Osteoblast (primary cell): ENCODE measurements at regions not wholly inside any gene's neighbourhood (a gene's known extent, or its start where the extent isn't known, plus 50 kb on each side); places are given as distances from the start of the nearest gene placed in this dataset.

Experiments
- DNase-seq: peaks from one replicate; pipeline ENCODE4 v3.0.0; 2011; ENCODE audit warnings: low spot score, mixed read lengths; ENCODE audit not compliant: insufficient read length; ENCODE audit errors: missing footprints
- H2AFZ ChIP-seq: 2 replicates; pipeline ENCODE4 v1.6.0; 2011; ENCODE audit warnings: mild to moderate bottlenecking, low read length
- H3K27ac ChIP-seq: 2 replicates; pipeline ENCODE4 v1.5.1; 2011; ENCODE audit warnings: mild to moderate bottlenecking, low read depth, low read length, moderate library complexity
- H3K27me3 ChIP-seq: 2 replicates; pipeline ENCODE4 v1.6.0; 2012; ENCODE audit warnings: mild to moderate bottlenecking, control low read depth, inconsistent platforms, low read length, moderate library complexity; ENCODE audit not compliant: insufficient read depth
- H3K36me3 ChIP-seq: 2 replicates; pipeline ENCODE4 v1.5.1; 2011; ENCODE audit warnings: mild to moderate bottlenecking, low read length, control low read depth, moderate library complexity; ENCODE audit not compliant: insufficient read depth
- H3K4me1 ChIP-seq: 2 replicates; pipeline ENCODE4 v1.5.1; 2011; ENCODE audit warnings: mild to moderate bottlenecking, low read length, control low read depth, moderate library complexity; ENCODE audit not compliant: insufficient read depth
- H3K4me2 ChIP-seq: 2 replicates; pipeline ENCODE4 v1.6.0; 2011; ENCODE audit warnings: mild to moderate bottlenecking, low read length; ENCODE audit not compliant: insufficient read depth
- H3K4me3 ChIP-seq: fragments of 200-600 bp; sonication (generic); 3 replicates; pipeline ENCODE4 v1.5.1; 2012; ENCODE audit warnings: mild to moderate bottlenecking, low read length, inconsistent platforms; ENCODE audit not compliant: insufficient read depth
- H3K79me2 ChIP-seq: 2 replicates; pipeline ENCODE4 v1.6.0; 2012; ENCODE audit warnings: mild to moderate bottlenecking, low read length, control low read depth, inconsistent platforms; ENCODE audit not compliant: insufficient read depth
- H3K9me3 ChIP-seq: 2 replicates; pipeline ENCODE4 v1.5.1; 2011; ENCODE audit warnings: low read depth, low read length, control low read depth
- H4K20me1 ChIP-seq: 2 replicates; pipeline ENCODE4 v1.6.0; 2012; ENCODE audit warnings: mild to moderate bottlenecking, low read length, control low read depth; ENCODE audit not compliant: insufficient read depth
- CTCF ChIP-seq: IDR thresholded peaks from 2 replicates; pipeline ENCODE4 v1.5.1; 2011; ENCODE audit warnings: mild to moderate bottlenecking, low read depth, low read length, moderate library complexity; ENCODE audit errors: extremely low read depth

DNA sequence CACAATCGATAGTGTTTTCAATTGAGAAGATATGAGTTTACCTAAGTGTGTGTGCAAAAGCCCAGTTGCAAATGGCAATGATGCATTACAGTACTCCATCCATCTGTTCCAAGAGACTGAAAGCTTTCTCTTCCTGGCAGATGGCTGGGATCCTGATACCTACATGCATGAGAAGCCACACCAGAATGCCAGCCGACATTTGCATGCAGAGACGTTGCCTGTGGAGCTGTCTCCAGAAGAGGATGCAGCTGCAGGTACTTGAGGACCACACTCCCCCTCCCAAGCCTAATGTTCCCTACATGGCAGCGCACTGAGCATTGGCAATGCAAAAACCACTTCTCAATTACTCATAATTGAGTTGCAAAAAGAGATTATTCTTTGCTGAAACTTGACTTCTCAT is 332.1 kb downstream of the WDR11 start:
- DNase-seq: no peak
- H3K9me3 ChIP-seq: no peaks in the 10 kb centered on the region
- no peaks in the 10 kb centered on the region for H4K20me1 ChIP-seq
- no peak overlapping the region for H2AFZ ChIP-seq
- no peak overlapping the region for H3K4me2 ChIP-seq
- TF ChIP-seq CTCF: no peak
- H3K27ac ChIP-seq: no peak overlapping the region
- H3K27me3 ChIP-seq: no peaks in the 10 kb centered on the region
- H3K4me3 ChIP-seq: no peak overlapping the region
- no peaks in the 10 kb centered on the region for H3K36me3 ChIP-seq
- H3K4me1 ChIP-seq: no peaks in the 10 kb centered on the region
- H3K79me2 ChIP-seq: no peaks in the 10 kb centered on the region

GRCh38 chr10:121183707-121184106 is 332.5 kb downstream of the WDR11 start:
- no peak overlapping the region for H2AFZ ChIP-seq
- H4K20me1 ChIP-seq: no peaks in the 10 kb centered on the region
- no peaks in the 10 kb centered on the region for H3K27me3 ChIP-seq
- no peak overlapping the region for H3K27ac ChIP-seq
- no peak for DNase-seq
- H3K4me1 ChIP-seq: no peaks in the 10 kb centered on the region
- no peak overlapping the region for H3K4me2 ChIP-seq
- H3K79me2 ChIP-seq: no peaks in the 10 kb centered on the region
- no peaks in the 10 kb centered on the region for H3K9me3 ChIP-seq
- H3K36me3 ChIP-seq: no peaks in the 10 kb centered on the region
- no peak for TF ChIP-seq CTCF
- no peak overlapping the region for H3K4me3 ChIP-seq

- Histone ChIP-seq H4K20me1 (no peaks in the 10 kb centered on the region), H3K79me2 (no peaks in the 10 kb centered on the region), H3K4me1 (no peaks in the 10 kb centered on the region), H3K9me3 (no peaks in the 10 kb centered on the region), H3K27ac (no peak overlapping the region), H3K4me3 (no peak overlapping the region), H2AFZ (no peak overlapping the region), H3K27me3 (no peaks in the 10 kb centered on the region), H3K4me2 (no peak overlapping the region), H3K36me3 (no peaks in the 10 kb centered on the region)
- TF ChIP-seq CTCF: no peak
- DNase-seq: no peak
These were observed 334.8 kb downstream of the WDR11 start for GRCh38 chr10:121185816-121186455.

DNA sequence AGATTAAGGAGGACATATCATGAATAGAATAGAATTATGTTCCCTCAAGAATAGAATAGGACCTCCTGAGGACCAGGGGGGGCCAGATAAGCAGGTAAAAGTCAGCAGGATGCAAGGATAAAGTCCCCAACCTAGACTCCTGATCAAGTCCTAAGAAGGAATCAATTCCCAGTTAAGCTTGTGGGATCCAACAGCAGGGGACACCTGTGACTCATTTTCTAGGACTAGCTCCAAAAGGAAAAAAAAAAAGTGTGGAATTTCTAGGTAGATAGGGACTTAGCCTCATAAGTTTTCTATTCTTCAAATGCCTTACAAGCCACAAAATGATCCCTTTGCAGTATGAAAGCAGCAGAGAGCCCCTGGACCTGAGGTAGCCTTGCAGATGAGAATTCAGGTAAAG is 336.2 kb downstream of the WDR11 start:
- H3K27me3 ChIP-seq: no peaks in the 10 kb centered on the region
- DNase-seq: no peak
- H3K4me2 ChIP-seq: no peak overlapping the region
- no peak overlapping the region for H2AFZ ChIP-seq
- H3K79me2 ChIP-seq: no peaks in the 10 kb centered on the region
- H3K4me1 ChIP-seq: no peaks in the 10 kb centered on the region
- no peak for TF ChIP-seq CTCF
- H3K9me3 ChIP-seq: no peaks in the 10 kb centered on the region
- H3K36me3 ChIP-seq: no peaks in the 10 kb centered on the region
- H3K27ac ChIP-seq: no peak overlapping the region
- no peak overlapping the region for H3K4me3 ChIP-seq
- H4K20me1 ChIP-seq: no peaks in the 10 kb centered on the region
